ENCODE measurements at regions not wholly inside any gene's neighbourhood (a gene's known extent, or its start where the extent isn't known, plus 50 kb on each side); places are given as distances from the start of the nearest gene placed in this dataset.
A peak's percentile ranks its signal among the peaks of the same experiment; 100 is the strongest.

- Histone ChIP-seq H3K4me1 (replicated peaks in 1 of 2) (peaks cover 0 to 10% of the 10 kb centered on the region in 2 donors), H3K27ac (no peak overlapping the region), H3K4me3 (no peak overlapping the region)
- ATAC-seq (replicated peaks in 6 of 8): no peak
- in situ Hi-C loops (cut with MboI; ENCODE audit: low pct_unique_long_range_greater_than_20kb in 2 of 9, low sequenced_read_pairs in 9 of 9, unreplicated experiment in 9 of 9): no loop called here
Measured at GRCh38 chr1:96290801-96291200, 430.8 kb upstream of the PTBP2 start.

- in situ Hi-C loops (cut with MboI; ENCODE audit: low pct_unique_long_range_greater_than_20kb in 2 of 9, low sequenced_read_pairs in 9 of 9, unreplicated experiment in 9 of 9): no loop called here
- no peak overlapping the region for H3K27ac ChIP-seq
- no peak for ATAC-seq (replicated peaks in 6 of 8)
- H3K4me3 ChIP-seq: no peak overlapping the region
- 80 to 100% (median 94%) methylated on average over 1 to 2 of the region's 2 CpGs for WGBS, 10 experiments
- peaks cover 0 to 10% of the 10 kb centered on the region in 2 donors for H3K4me1 ChIP-seq (replicated peaks in 1 of 2)
Measured at GRCh38 chr1:96291468-96291867, 430.1 kb upstream of the PTBP2 start.

GRCh38 chr1:96292141-96292540 lies 429.4 kb upstream of the PTBP2 start:
- no peak overlapping the region for H3K4me3 ChIP-seq
- in situ Hi-C loops (cut with MboI; ENCODE audit: low pct_unique_long_range_greater_than_20kb in 2 of 9, low sequenced_read_pairs in 9 of 9, unreplicated experiment in 9 of 9): no loop called here
- peaks cover 0 to 10% of the 10 kb centered on the region in 2 donors for H3K4me1 ChIP-seq (replicated peaks in 1 of 2)
- no peak for ATAC-seq (replicated peaks in 6 of 8)
- 33 to 95% (median 84%) methylated on average over 1 to 2 of the region's 2 CpGs; no CpG with 5 or more reads in 2 of the 10 experiments for WGBS, 10 experiments
- H3K27ac ChIP-seq: no peak overlapping the region

GRCh38 chr1:96296991-96297390 lies 424.6 kb upstream of the PTBP2 start:
- Histone ChIP-seq H3K27ac (no peak overlapping the region), H3K4me3 (no peak overlapping the region), H3K4me1 (replicated peaks in 1 of 2) (no peaks in the 10 kb centered on the region)
- in situ Hi-C loops (cut with MboI; ENCODE audit: low pct_unique_long_range_greater_than_20kb in 2 of 9, low sequenced_read_pairs in 9 of 9, unreplicated experiment in 9 of 9): no loop called here
- 66 to 100% (median 95%) methylated on average over 1 to 2 of the region's 2 CpGs for WGBS, 10 experiments
- no peak for ATAC-seq (replicated peaks in 6 of 8)

- Histone ChIP-seq H3K4me3 (no peak overlapping the region), H3K4me1 (replicated peaks in 1 of 2) (no peaks in the 10 kb centered on the region), H3K27ac (no peak overlapping the region)
- peak in 1 of 8 experiments; percentile 68 for ATAC-seq (replicated peaks in 6 of 8)
- in situ Hi-C loops (cut with MboI; ENCODE audit: low pct_unique_long_range_greater_than_20kb in 2 of 9, low sequenced_read_pairs in 9 of 9, unreplicated experiment in 9 of 9): no loop called here
- WGBS, 10 experiments: 53 to 98% (median 90%) methylated on average over 4 to 7 of the region's 7 CpGs; no CpG with 5 or more reads in 1 of the 10 experiments
Measured at GRCh38 chr1:96306809-96307560, 414.6 kb upstream of the PTBP2 start.

GRCh38 chr1:96308314-96308713 lies 413.3 kb upstream of the PTBP2 start:
- 72 to 100% (median 89%) methylated on average over 1 to 5 of the region's 5 CpGs for WGBS, 10 experiments

GRCh38 chr1:96309783-96310182 lies 411.8 kb upstream of the PTBP2 start:
- 20 to 100% (median 89%) methylated on average over 1 of the region's 1 CpG for WGBS, 10 experiments
- in situ Hi-C loops (cut with MboI; ENCODE audit: low pct_unique_long_range_greater_than_20kb in 2 of 9, low sequenced_read_pairs in 9 of 9, unreplicated experiment in 9 of 9): no loop called here

More at GRCh38 chr1:96308314-96308713, 413.3 kb upstream of the PTBP2 start:
- no peak for ATAC-seq (replicated peaks in 6 of 8)
- Histone ChIP-seq H3K4me3 (no peak overlapping the region), H3K4me1 (replicated peaks in 1 of 2) (no peaks in the 10 kb centered on the region), H3K27ac (no peak overlapping the region)
- in situ Hi-C loops (cut with MboI; ENCODE audit: low pct_unique_long_range_greater_than_20kb in 2 of 9, low sequenced_read_pairs in 9 of 9, unreplicated experiment in 9 of 9): no loop called here

GRCh38 chr1:96313216-96313615 lies 408.4 kb upstream of the PTBP2 start:
- WGBS, 10 experiments: 67 to 100% (median 100%) methylated on average over 1 of the region's 1 CpG; no CpG with 5 or more reads in 1 of the 10 experiments
- in situ Hi-C loops (cut with MboI; ENCODE audit: low pct_unique_long_range_greater_than_20kb in 2 of 9, low sequenced_read_pairs in 9 of 9, unreplicated experiment in 9 of 9): no loop called here
- no peak overlapping the region for H3K27ac ChIP-seq
- ATAC-seq (replicated peaks in 6 of 8): peak in 3 of 8 experiments; percentile 25 to 59 (median 59)
- no peaks in the 10 kb centered on the region for H3K4me1 ChIP-seq (replicated peaks in 1 of 2)
- no peak overlapping the region for H3K4me3 ChIP-seq

More at GRCh38 chr1:96309783-96310182, 411.8 kb upstream of the PTBP2 start:
- ATAC-seq (replicated peaks in 6 of 8): peak in 1 of 8 experiments; percentile 56
- Histone ChIP-seq H3K27ac (no peak overlapping the region), H3K4me3 (no peak overlapping the region), H3K4me1 (replicated peaks in 1 of 2) (no peaks in the 10 kb centered on the region)

- Histone ChIP-seq H3K4me3 (no peak overlapping the region), H3K4me1 (replicated peaks in 1 of 2) (no peaks in the 10 kb centered on the region), H3K27ac (no peak overlapping the region)
- in situ Hi-C loops (cut with MboI; ENCODE audit: low pct_unique_long_range_greater_than_20kb in 2 of 9, low sequenced_read_pairs in 9 of 9, unreplicated experiment in 9 of 9): no loop called here
- no peak for ATAC-seq (replicated peaks in 6 of 8)
- 39 to 97% (median 67%) methylated on average over 2 to 4 of the region's 4 CpGs; no CpG with 5 or more reads in 1 of the 10 experiments for WGBS, 10 experiments
Measured at GRCh38 chr1:96329121-96329520, 392.5 kb upstream of the PTBP2 start.

GRCh38 chr1:96331596-96331995 lies 390.0 kb upstream of the PTBP2 start:
- no peak overlapping the region for H3K27ac ChIP-seq
- no peak for ATAC-seq (replicated peaks in 6 of 8)
- WGBS, 10 experiments: 35 to 88% (median 77%) methylated on average over 1 to 3 of the region's 3 CpGs; no CpG with 5 or more reads in 1 of the 10 experiments
- H3K4me3 ChIP-seq: no peak overlapping the region
- in situ Hi-C loops (cut with MboI; ENCODE audit: low pct_unique_long_range_greater_than_20kb in 2 of 9, low sequenced_read_pairs in 9 of 9, unreplicated experiment in 9 of 9): no loop called here
- no peaks in the 10 kb centered on the region for H3K4me1 ChIP-seq (replicated peaks in 1 of 2)

GRCh38 chr1:96333522-96334235 lies 387.9 kb upstream of the PTBP2 start:
- 59 to 96% (median 80%) methylated on average over 3 to 4 of the region's 4 CpGs for WGBS, 10 experiments
- no peak overlapping the region for H3K4me3 ChIP-seq
- H3K4me1 ChIP-seq (replicated peaks in 1 of 2): peaks cover 0 to 5% of the 10 kb centered on the region in 2 donors
- H3K27ac ChIP-seq: no peak overlapping the region
- no peak for ATAC-seq (replicated peaks in 6 of 8)
- in situ Hi-C loops (cut with MboI; ENCODE audit: low pct_unique_long_range_greater_than_20kb in 2 of 9, low sequenced_read_pairs in 9 of 9, unreplicated experiment in 9 of 9): no loop called here

GRCh38 chr1:96334236-96334557 lies 387.4 kb upstream of the PTBP2 start:
- H3K27ac ChIP-seq: no peak overlapping the region
- no peak for ATAC-seq (replicated peaks in 6 of 8)
- no peak overlapping the region for H3K4me3 ChIP-seq
- H3K4me1 ChIP-seq (replicated peaks in 1 of 2): peaks cover 0 to 8% of the 10 kb centered on the region in 2 donors
- 87 to 100% (median 92%) methylated on average over 1 to 4 of the region's 4 CpGs for WGBS, 10 experiments
- in situ Hi-C loops (cut with MboI; ENCODE audit: low pct_unique_long_range_greater_than_20kb in 2 of 9, low sequenced_read_pairs in 9 of 9, unreplicated experiment in 9 of 9): no loop called here

- in situ Hi-C loops (cut with MboI; ENCODE audit: low pct_unique_long_range_greater_than_20kb in 2 of 9, low sequenced_read_pairs in 9 of 9, unreplicated experiment in 9 of 9): no loop called here
- peak in 5 of 8 experiments; percentile 56 to 87 (median 83) for ATAC-seq (replicated peaks in 6 of 8)
- no peak overlapping the region for H3K27ac ChIP-seq
- WGBS, 10 experiments: 68 to 100% (median 72%) methylated on average over 1 to 2 of the region's 2 CpGs; no CpG with 5 or more reads in 1 of the 10 experiments
- peaks cover 0 to 8% of the 10 kb centered on the region in 2 donors for H3K4me1 ChIP-seq (replicated peaks in 1 of 2)
- no peak overlapping the region for H3K4me3 ChIP-seq
Measured at GRCh38 chr1:96338622-96339021, 383.0 kb upstream of the PTBP2 start.

Data from motor neuron (in vitro differentiated cells).